ENCODE measurements at regions not wholly inside any gene's neighbourhood (a gene's known extent, or its start where the extent isn't known, plus 50 kb on each side); places are given as distances from the start of the nearest gene placed in this dataset.

GRCh38 chr13:62846302-62846701, 1430.7 kb upstream of the PCDH20 start (continued):
- TF ChIP-seq ATF3 (IDR thresholded peaks at IDR 0.05) (no peak), FOXA1 (IDR thresholded peaks at IDR 0.05) (no peak), HNF4G (IDR thresholded peaks at IDR 0.05) (no peak), HNF4A (conservative IDR thresholded peaks at IDR 0.05) (no peak), CTCF (IDR thresholded peaks at IDR 0.05; ENCODE audit: low read depth, low read length, missing input control) (no peak)

- Histone ChIP-seq H3K27ac (ENCODE audit: low read depth in 1 of 2, low read length in 2 of 2) (no peak overlapping the region), H3K9ac (ENCODE audit: low read depth in 1 of 2, low read length in 2 of 2) (no peak overlapping the region), H3K9me3 (ENCODE audit: control insufficient read depth in 4 of 4, low read length in 3 of 4) (no peaks in the 10 kb centered on the region), H3K36me3 (ENCODE audit: control insufficient read depth in 4 of 4, insufficient read depth in 3 of 4, low read depth in 1 of 4, low read length in 3 of 4) (no peaks in the 10 kb centered on the region), H3K27me3 (ENCODE audit: control insufficient read depth in 4 of 4, insufficient read depth in 4 of 4, low read length in 3 of 4) (no peaks in the 10 kb centered on the region), H3K4me1 (ENCODE audit: control insufficient read depth in 4 of 4, insufficient read depth in 4 of 4, low read length in 3 of 4) (no peaks in the 10 kb centered on the region), H3K4me3 (ENCODE audit: low read depth in 1 of 3, low read length in 3 of 3) (no peak overlapping the region)
- no peak for DNase-seq (ENCODE audit: low spot score)
- 82% methylated on average over 1 of the region's 1 CpG for WGBS
- no peak for TF ChIP-seq FOXA1 (IDR thresholded peaks at IDR 0.05)
Measured at GRCh38 chr13:62839338-62839737, 1423.7 kb upstream of the PCDH20 start.

- TF ChIP-seq FOXA2 (IDR thresholded peaks at IDR 0.05) (no peak), ZBTB33 (IDR thresholded peaks at IDR 0.05) (no peak), HNF4A (conservative IDR thresholded peaks at IDR 0.05) (no peak), REST (IDR thresholded peaks at IDR 0.05) (no peak), MAX (IDR thresholded peaks at IDR 0.05) (no peak)
- Histone ChIP-seq H3K27me3 (ENCODE audit: control insufficient read depth in 4 of 4, insufficient read depth in 4 of 4, low read length in 3 of 4) (no peaks in the 10 kb centered on the region), H3K9me3 (ENCODE audit: control insufficient read depth in 4 of 4, low read length in 3 of 4) (no peaks in the 10 kb centered on the region), H3K36me3 (ENCODE audit: control insufficient read depth in 4 of 4, insufficient read depth in 3 of 4, low read depth in 1 of 4, low read length in 3 of 4) (no peaks in the 10 kb centered on the region), H3K9ac (ENCODE audit: low read depth in 1 of 2, low read length in 2 of 2) (no peak overlapping the region), H3K4me3 (ENCODE audit: low read depth in 1 of 3, low read length in 3 of 3) (no peak overlapping the region), H3K27ac (ENCODE audit: low read depth in 1 of 2, low read length in 2 of 2) (no peak overlapping the region), H3K4me1 (ENCODE audit: control insufficient read depth in 4 of 4, insufficient read depth in 4 of 4, low read length in 3 of 4) (no peaks in the 10 kb centered on the region)
- no peak for DNase-seq (ENCODE audit: low spot score)
Measured at GRCh38 chr13:62838929-62839328, 1423.3 kb upstream of the PCDH20 start.

Measured in liver (tissue), 8 donors.